ENCODE measurements at regions not wholly inside any gene's neighbourhood (a gene's known extent, or its start where the extent isn't known, plus 50 kb on each side); places are given as distances from the start of the nearest gene placed in this dataset.
A peak's percentile ranks its signal among the peaks of the same experiment; 100 is the strongest.
"Not testable (repeated sequence)": the region's sequence is repeated elsewhere in the genome, so short reads cannot be mapped to it uniquely, and the experiment has no call there.

- peak; percentile 4 for DNase-seq
Observed at GRCh38 chr3:18527691-18528090, 102.6 kb upstream of the SATB1 start.

GRCh38 chr3:18526667-18527066 lies 101.5 kb upstream of the SATB1 start:
- no peak for DNase-seq

- not testable (repeated sequence) for DNase-seq
Observed at GRCh38 chr3:18516170-18516569, 91.0 kb upstream of the SATB1 start.

DNA sequence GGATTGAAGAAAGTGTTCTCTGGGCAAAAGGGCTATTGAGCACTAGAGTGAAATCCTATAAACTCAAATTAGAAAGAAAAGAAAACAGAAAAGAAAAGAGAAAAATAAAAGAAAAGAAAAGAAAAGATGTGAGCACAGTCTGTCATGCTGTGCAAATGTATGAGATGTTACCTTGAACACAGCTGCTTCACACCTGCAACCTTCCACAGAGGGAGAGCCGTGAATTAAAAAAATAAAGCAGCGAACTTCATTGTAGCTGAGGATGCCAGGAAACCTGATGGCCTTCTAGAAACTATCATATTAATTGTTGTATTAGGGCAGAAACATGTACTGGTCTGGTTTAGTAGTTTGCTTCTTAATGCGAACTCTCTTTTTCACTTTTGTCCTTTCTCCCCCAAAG lies 88.0 kb upstream of the SATB1 start:
- DNase-seq = no peak

DNA sequence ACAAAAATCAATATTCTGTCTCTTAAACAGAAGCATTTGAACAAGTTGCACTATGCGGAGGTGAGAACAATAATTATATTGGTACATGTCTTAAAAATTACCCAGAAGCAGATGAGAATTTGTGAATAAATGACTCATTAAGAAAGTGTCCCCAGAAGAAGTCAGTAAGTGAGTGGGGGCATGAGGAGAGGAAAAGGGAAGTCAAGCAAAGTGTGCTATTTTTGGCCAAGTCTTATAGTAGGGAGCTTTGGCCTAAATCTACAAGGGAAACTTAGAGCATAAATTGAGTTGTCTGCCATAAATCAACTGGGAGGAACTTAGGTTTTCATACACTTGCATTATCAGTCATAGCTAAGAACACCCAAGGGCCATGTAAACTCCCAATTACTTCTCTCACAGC lies 86.9 kb upstream of the SATB1 start:
- no peak for DNase-seq

DNA sequence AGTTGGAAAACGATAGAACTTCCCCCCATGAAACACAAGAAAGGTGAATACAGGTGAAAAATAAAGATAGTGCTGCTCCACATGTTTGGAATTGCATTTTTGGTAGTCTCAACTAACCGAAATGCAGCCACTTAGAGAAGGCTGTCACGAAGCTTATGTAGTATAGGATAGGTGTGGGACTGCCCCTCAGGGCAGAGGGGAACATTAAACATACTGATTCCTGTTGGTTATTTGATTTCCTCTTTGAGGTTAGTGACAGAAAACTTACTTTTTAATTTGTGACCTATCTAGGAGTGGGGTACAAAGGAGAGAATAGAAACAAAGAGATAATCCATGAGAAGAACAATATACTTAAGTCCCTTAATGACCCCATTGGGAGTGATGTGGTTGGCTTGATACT lies 85.8 kb upstream of the SATB1 start:
- DNase-seq = no peak

DNA sequence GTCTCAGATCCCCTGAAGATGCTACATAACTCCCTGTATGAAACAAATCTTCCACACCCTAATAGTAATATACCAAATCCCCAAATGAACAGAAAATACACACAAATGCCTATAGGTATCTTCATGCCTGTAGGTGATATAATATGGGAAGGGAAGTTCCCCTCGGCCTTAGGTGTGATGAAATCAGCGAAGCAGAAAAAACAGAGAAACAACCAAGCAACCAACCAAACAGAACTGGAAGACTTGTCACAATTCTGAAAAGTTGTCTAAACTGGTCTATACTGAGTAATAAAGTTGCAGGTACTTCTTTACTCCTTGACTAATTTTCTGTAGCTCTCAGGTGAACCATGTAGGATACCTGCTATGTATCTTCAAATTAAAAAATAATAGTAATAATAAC lies 82.2 kb upstream of the SATB1 start:
- no peak for DNase-seq

GRCh38 chr3:18505056-18505455 lies 79.9 kb upstream of the SATB1 start:
- no peak for DNase-seq

GRCh38 chr3:18501679-18502343 lies 76.7 kb upstream of the SATB1 start:
- DNase-seq = no peak

- no peak for DNase-seq
Observed at GRCh38 chr3:18500322-18500721, 75.2 kb upstream of the SATB1 start.

DNA sequence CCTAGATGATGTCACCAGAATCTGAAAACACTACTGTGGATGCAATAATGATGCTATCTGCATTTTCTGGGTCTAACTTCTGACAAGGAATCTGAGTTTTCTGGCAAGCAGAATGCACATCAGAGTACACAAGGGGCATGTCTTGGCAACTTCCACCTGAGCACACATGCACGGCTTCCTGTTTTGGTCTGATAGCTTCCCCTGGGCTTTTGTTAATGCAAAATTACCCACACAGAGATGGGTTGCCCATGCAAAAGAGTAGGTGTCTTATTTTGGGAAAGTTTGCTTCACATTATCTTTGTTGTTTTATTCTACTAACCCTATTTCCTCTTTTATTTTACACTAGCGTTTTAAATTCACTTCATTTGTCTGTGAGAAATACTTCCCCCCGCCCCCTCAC lies 74.2 kb upstream of the SATB1 start:
- peak; percentile 33 for DNase-seq

DNA sequence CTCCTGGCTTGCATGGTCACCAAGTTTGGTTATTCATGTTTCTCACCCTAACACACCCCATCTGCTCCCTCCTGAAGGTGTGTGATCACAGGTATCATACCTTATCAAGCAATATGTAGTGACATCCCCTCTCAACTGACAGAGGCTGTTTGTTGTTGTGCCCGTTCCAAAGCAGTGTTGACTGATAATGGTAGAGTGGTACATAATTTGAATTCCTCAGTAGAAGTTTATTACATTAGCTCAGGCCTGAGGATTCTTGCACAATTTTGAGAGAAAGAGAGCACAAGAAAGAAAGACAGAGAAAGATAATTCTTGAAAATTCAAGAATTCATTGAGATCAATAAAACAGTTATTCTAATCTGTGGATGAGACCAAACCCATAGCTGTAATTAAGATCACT lies 69.1 kb upstream of the SATB1 start:
- no peak for DNase-seq

DNA sequence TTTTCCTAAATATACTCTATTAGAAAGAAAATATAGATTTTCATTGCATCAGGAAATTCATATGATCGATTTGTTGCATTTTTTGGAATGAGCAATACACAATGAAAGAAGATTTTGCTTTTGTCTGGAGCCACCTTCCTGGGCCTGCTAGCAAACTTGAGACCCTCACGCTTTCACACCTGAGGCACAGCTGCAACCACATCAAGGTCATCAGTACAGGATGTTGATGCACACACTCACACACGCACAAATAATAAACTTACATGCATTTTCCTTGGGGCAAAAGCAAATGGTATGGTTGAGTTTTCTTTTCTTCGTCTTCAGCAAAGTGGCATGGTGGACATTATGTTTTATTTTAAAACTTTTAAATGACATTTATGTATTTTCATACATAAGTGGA lies 64.8 kb upstream of the SATB1 start:
- peak; percentile 32 for DNase-seq

GRCh38 chr3:18483226-18483625 lies 58.1 kb upstream of the SATB1 start:
- no peak for DNase-seq

- DNase-seq = no peak
Observed at GRCh38 chr3:18481946-18482548, 56.9 kb upstream of the SATB1 start.

- no peak for DNase-seq
Observed at GRCh38 chr3:18477620-18478019, 52.5 kb upstream of the SATB1 start.

All from CD4-positive, alpha-beta T cell treated with Interleukin-21 for 1 hour (primary cell).